GM12878 (cell line): ENCODE measurements at regions not wholly inside any gene's neighbourhood (a gene's known extent, or its start where the extent isn't known, plus 50 kb on each side); places are given as distances from the start of the nearest gene placed in this dataset.

Source experiments
- ASH2L ChIP-seq: fragments of 300-600, 200-600 bp; sonication (generic); IDR thresholded peaks from 2 replicates; pipeline ENCODE4 v1.6.1; 2017; ENCODE audit warnings: low read depth, mild to moderate bottlenecking, borderline replicate concordance
- CTCF ChIP-seq, 3 experiments: IDR thresholded peaks in 2 of 3; conservative IDR thresholded peaks in 1 of 3; 2 replicates each; pipeline ENCODE4 v1.5.1; 2011; ENCODE audit warnings: low read depth in 3 of 3, low read length in 3 of 3, mild to moderate bottlenecking in 3 of 3, control low read depth in 2 of 3, moderate library complexity in 2 of 3, inconsistent platforms in 1 of 3, mixed read lengths in 1 of 3; ENCODE audit not compliant: control insufficient read depth in 2 of 3, insufficient read depth in 1 of 3; ENCODE audit errors: extremely low read depth in 1 of 3
- EGR1 ChIP-seq, 2 experiments: IDR thresholded peaks; 1 replicate in 1 of 2; 2 replicates in 1 of 2; pipeline ENCODE4 v1.6.1; 2011 to 2012; ENCODE audit warnings: low read depth in 2 of 2, low read length in 2 of 2, borderline replicate concordance in 1 of 2, mild to moderate bottlenecking in 1 of 2, moderate library complexity in 1 of 2
- EP300 ChIP-seq, 2 experiments: fragments of 150-350 bp in 1 of 2; IDR thresholded peaks; 2 replicates each; pipeline ENCODE4 v1.6.1; 2011 to 2012; ENCODE audit warnings: low read depth in 2 of 2, low read length in 2 of 2, borderline replicate concordance in 1 of 2, improper control_type of control experiment in 1 of 2, inconsistent platforms in 1 of 2; ENCODE audit not compliant: control insufficient read depth in 1 of 2
- EZH2 ChIP-seq: IDR thresholded peaks from 2 replicates; pipeline ENCODE4 v1.6.1; 2012; ENCODE audit warnings: low read depth, mild to moderate bottlenecking, control low read depth, inconsistent platforms, low read length, borderline replicate concordance; ENCODE audit not compliant: control insufficient read depth
- IKZF2 ChIP-seq, 2 experiments: fragments of 450-650 bp; IDR thresholded peaks; 2 replicates each; pipeline ENCODE4 v1.6.1; 2017; ENCODE audit warnings: mild to moderate bottlenecking in 2 of 2, moderate library complexity in 2 of 2
- MXI1 ChIP-seq: fragments of 150-350 bp; IDR thresholded peaks from 2 replicates; pipeline ENCODE4 v1.6.1; 2011; ENCODE audit warnings: low read depth, mild to moderate bottlenecking, inconsistent platforms, low read length, improper control_type of control experiment
- MYC ChIP-seq: IDR thresholded peaks from 2 replicates; pipeline ENCODE4 v1.6.1; 2011; ENCODE audit warnings: mild to moderate bottlenecking, low read length, moderate library complexity, inconsistent platforms; ENCODE audit not compliant: insufficient read depth, insufficient replicate concordance, insufficient read length, severe bottlenecking
- PBX3 ChIP-seq: IDR thresholded peaks from 2 replicates; pipeline ENCODE4 v1.6.1; 2011; ENCODE audit warnings: mild to moderate bottlenecking, low read depth, low read length, moderate library complexity; ENCODE audit not compliant: insufficient replicate concordance
- POLR2A ChIP-seq: IDR thresholded peaks from 2 replicates; pipeline ENCODE4 v1.6.1; 2011; ENCODE audit warnings: low read depth, mild to moderate bottlenecking, low read length
- POLR2AphosphoS2 ChIP-seq: IDR thresholded peaks from 2 replicates; pipeline ENCODE4 v1.6.1; 2011; ENCODE audit warnings: low read depth, mild to moderate bottlenecking, low read length, improper control_type of control experiment, moderate library complexity
- ZBED1 ChIP-seq: IDR thresholded peaks from 2 replicates; pipeline ENCODE4 v1.6.1; 2016; ENCODE audit warnings: borderline replicate concordance
- ZBTB33 ChIP-seq: fragments of 450-650 bp; IDR thresholded peaks from 2 replicates; pipeline ENCODE4 v1.6.1; 2017; ENCODE audit warnings: mild to moderate bottlenecking
- ZZZ3 ChIP-seq: IDR thresholded peaks from 2 replicates; pipeline ENCODE4 v1.6.1; 2011; ENCODE audit warnings: low read depth; ENCODE audit not compliant: control insufficient read depth, insufficient read length

- TF ChIP-seq ZBED1 (no peak), CTCF (IDR thresholded peaks at IDR 0.05 in 2 of 3, conservative IDR thresholded peaks at IDR 0.05 in 1 of 3; ENCODE audit: control insufficient read depth in 2 of 3, extremely low read depth in 1 of 3, insufficient read depth in 1 of 3, low read depth in 3 of 3, low read length in 3 of 3) (no peak), EZH2 (no peak), IKZF2 (IDR thresholded peaks at IDR 0.05) (no peak), POLR2A (no peak), POLR2AphosphoS2 (no peak), ASH2L (no peak), ZZZ3 (no peak), EGR1 (IDR thresholded peaks at IDR 0.05; ENCODE audit: borderline replicate concordance in 1 of 2, low read depth in 2 of 2, low read length in 2 of 2) (no peak), MXI1 (no peak), ZBTB33 (no peak), PBX3 (no peak), MYC (no peak), EP300 (IDR thresholded peaks at IDR 0.05; ENCODE audit: borderline replicate concordance in 1 of 2, control insufficient read depth in 1 of 2, low read depth in 2 of 2, low read length in 2 of 2) (no peak)
These were observed 78.4 kb upstream of the CCN6 start for GRCh38 chr6:111975466-111975865.
